ENCODE measurements at regions not wholly inside any gene's neighbourhood (a gene's known extent, or its start where the extent isn't known, plus 50 kb on each side); places are given as distances from the start of the nearest gene placed in this dataset.
"Not testable (repeated sequence)": the region's sequence is repeated elsewhere in the genome, so short reads cannot be mapped to it uniquely, and the experiment has no call there.

DNA sequence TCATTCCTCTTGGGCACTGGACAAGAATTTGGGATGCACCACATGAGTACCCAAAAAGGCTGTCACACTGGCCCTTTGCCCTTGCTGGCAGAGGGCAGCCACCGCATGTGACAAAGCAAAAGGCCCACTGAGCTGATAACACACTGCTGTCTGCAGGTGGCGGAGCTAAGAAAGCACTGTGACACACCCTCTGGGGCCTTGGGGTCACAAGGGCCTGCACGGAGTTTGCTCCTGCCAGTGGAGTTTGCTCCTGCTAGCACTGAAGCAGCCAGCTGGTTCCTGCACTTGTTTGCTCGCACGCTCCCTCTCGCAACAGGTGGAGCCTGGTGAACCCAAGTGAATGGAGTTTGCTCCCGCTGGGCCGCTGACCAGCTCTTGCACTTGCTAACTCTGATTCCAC is 132.6 kb downstream of the LCA5 start:
- TF ChIP-seq POLR2A (IDR thresholded peaks at IDR 0.05) (no peak), EP300 (IDR thresholded peaks at IDR 0.05) (no peak)
- TF ChIP-seq, protein P1, sequence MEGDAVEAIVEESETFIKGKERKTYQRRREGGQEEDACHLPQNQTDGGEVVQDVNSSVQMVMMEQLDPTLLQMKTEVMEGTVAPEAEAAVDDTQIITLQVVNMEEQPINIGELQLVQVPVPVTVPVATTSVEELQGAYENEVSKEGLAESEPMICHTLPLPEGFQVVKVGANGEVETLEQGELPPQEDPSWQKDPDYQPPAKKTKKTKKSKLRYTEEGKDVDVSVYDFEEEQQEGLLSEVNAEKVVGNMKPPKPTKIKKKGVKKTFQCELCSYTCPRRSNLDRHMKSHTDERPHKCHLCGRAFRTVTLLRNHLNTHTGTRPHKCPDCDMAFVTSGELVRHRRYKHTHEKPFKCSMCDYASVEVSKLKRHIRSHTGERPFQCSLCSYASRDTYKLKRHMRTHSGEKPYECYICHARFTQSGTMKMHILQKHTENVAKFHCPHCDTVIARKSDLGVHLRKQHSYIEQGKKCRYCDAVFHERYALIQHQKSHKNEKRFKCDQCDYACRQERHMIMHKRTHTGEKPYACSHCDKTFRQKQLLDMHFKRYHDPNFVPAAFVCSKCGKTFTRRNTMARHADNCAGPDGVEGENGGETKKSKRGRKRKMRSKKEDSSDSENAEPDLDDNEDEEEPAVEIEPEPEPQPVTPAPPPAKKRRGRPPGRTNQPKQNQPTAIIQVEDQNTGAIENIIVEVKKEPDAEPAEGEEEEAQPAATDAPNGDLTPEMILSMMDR (IDR thresholded peaks at IDR 0.05), result no peak
- Histone ChIP-seq H3K9me3 (no peaks in the 10 kb centered on the region), H3K36me3 (no peaks in the 10 kb centered on the region), H3K27ac (no peak overlapping the region), H3K4me1 (no peaks in the 10 kb centered on the region), H3K4me3 (no peak overlapping the region), H3K27me3 (no peaks in the 10 kb centered on the region)
- DNase-seq (ENCODE audit: low spot score in 2 of 2), result no peak
- 88 to 93% methylated on average over 8 of the region's 8 CpGs for WGBS, 2 donors

GRCh38 chr6:79404261-79404660 is 133.0 kb downstream of the LCA5 start:
- Histone ChIP-seq H3K4me3 (no peak overlapping the region), H3K27ac (no peak overlapping the region), H3K27me3 (no peaks in the 10 kb centered on the region), H3K36me3 (no peaks in the 10 kb centered on the region), H3K9me3 (no peaks in the 10 kb centered on the region), H3K4me1 (no peaks in the 10 kb centered on the region)
- DNase-seq (ENCODE audit: low spot score in 2 of 2), result no peak
- 53 to 75% methylated on average over 3 of the region's 3 CpGs for WGBS, 2 donors
- TF ChIP-seq POLR2A (IDR thresholded peaks at IDR 0.05) (no peak), EP300 (IDR thresholded peaks at IDR 0.05) (no peak)
- TF ChIP-seq, protein P1 (IDR thresholded peaks at IDR 0.05), result no peak

DNA sequence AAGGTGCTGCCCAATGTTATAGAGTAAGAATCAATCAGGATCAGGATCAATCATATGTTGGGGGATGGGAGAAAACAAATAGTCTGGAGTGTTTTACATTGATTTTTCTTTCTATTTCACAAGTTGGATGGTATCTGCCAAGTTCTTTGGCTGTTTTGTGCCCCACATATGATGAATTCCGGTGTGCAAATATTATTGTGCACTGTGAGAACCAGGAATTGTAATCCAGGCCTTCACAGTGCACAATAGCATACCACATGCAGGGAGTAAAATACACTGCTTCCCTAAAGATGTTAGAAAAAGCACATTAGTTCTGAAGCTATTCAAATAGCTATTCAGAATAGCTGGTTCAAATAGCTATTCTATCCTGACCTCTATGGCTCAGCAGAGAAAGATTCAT is 133.7 kb downstream of the LCA5 start:
- no peaks in the 10 kb centered on the region for H3K36me3 ChIP-seq
- H3K4me1 ChIP-seq, result no peaks in the 10 kb centered on the region
- no peaks in the 10 kb centered on the region for H3K27me3 ChIP-seq
- H3K27ac ChIP-seq, result no peak overlapping the region
- DNase-seq (ENCODE audit: low spot score in 2 of 2), result no peak
- no peak for TF ChIP-seq EP300 (IDR thresholded peaks at IDR 0.05)
- TF ChIP-seq POLR2A (IDR thresholded peaks at IDR 0.05), result no peak
- TF ChIP-seq, protein P1 (IDR thresholded peaks at IDR 0.05), result no peak
- H3K4me3 ChIP-seq, result no peak overlapping the region
- 23 to 31% methylated on average over 1 of the region's 1 CpG for WGBS, 2 donors
- H3K9me3 ChIP-seq, result peaks cover 0 to 1% (median 0%) of the 10 kb centered on the region in 4 donors

GRCh38 chr6:79403086-79403485 is 134.1 kb downstream of the LCA5 start:
- Histone ChIP-seq H3K27me3 (no peaks in the 10 kb centered on the region), H3K36me3 (no peaks in the 10 kb centered on the region), H3K4me3 (no peak overlapping the region), H3K9me3 (peaks cover 0 to 3% (median 0%) of the 10 kb centered on the region in 4 donors), H3K4me1 (no peaks in the 10 kb centered on the region), H3K27ac (no peak overlapping the region)
- TF ChIP-seq POLR2A (IDR thresholded peaks at IDR 0.05), result no peak
- TF ChIP-seq, protein P1 (IDR thresholded peaks at IDR 0.05), result no peak
- no peak for DNase-seq (ENCODE audit: low spot score in 2 of 2)

DNA sequence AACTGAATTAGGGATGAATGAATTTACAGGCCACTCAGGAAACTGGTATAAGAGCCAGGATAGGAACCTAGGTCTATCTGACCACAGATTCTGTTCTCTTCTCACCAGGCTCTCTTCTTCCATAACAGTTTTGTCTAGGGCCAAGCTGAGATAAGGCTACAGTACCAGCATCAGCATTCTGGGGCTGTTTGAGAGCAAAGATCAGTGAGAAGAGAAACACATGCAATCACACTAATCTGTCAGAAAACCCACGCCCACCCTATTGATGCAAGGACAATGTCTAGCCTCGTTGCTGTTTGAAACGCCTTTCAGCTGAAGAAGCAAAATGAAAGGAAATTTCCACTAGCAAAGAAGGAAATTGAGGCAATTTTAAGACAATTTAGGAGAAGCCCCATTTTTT is 137.7 kb downstream of the LCA5 start:
- no peak overlapping the region for H3K27ac ChIP-seq
- TF ChIP-seq POLR2A (IDR thresholded peaks at IDR 0.05) (no peak), EP300 (IDR thresholded peaks at IDR 0.05) (no peak)
- TF ChIP-seq, protein P1 (IDR thresholded peaks at IDR 0.05), result no peak
- 64 to 73% methylated on average over 3 of the region's 3 CpGs for WGBS, 2 donors
- no peaks in the 10 kb centered on the region for H3K36me3 ChIP-seq
- DNase-seq (ENCODE audit: low spot score in 2 of 2), result no peak
- H3K4me3 ChIP-seq, result no peak overlapping the region
- H3K9me3 ChIP-seq, result peaks cover 0 to 3% (median 0%) of the 10 kb centered on the region in 4 donors
- H3K4me1 ChIP-seq, result no peaks in the 10 kb centered on the region
- H3K27me3 ChIP-seq, result no peaks in the 10 kb centered on the region

DNA sequence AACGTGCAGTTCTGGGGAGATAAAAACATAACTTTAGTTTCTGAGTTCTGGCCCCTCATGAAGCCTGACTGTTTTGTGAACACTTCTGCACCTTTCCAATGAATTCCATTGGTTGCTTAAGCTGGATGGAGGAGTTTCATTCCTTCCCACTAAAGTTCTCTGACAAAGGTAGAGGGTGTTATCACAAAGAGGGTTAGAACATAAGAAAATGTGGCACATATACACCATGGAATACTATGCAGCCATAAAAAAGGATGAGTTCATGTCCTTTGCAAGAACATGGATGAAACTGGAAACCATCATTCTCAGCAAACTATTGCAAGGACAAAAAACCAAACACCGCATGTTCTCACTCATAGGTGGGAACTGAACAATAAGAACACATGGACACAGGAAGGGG is 138.6 kb downstream of the LCA5 start:
- H3K4me3 ChIP-seq; DNase-seq (ENCODE audit: low spot score in 2 of 2); H3K9me3 ChIP-seq; H3K36me3 ChIP-seq; H3K4me1 ChIP-seq; H3K27me3 ChIP-seq; H3K27ac ChIP-seq: not testable (repeated sequence)
- 90 to 95% methylated on average over 2 of the region's 2 CpGs for WGBS, 2 donors
